ENCODE measurements at regions not wholly inside any gene's neighbourhood (a gene's known extent, or its start where the extent isn't known, plus 50 kb on each side); places are given as distances from the start of the nearest gene placed in this dataset.

DNA sequence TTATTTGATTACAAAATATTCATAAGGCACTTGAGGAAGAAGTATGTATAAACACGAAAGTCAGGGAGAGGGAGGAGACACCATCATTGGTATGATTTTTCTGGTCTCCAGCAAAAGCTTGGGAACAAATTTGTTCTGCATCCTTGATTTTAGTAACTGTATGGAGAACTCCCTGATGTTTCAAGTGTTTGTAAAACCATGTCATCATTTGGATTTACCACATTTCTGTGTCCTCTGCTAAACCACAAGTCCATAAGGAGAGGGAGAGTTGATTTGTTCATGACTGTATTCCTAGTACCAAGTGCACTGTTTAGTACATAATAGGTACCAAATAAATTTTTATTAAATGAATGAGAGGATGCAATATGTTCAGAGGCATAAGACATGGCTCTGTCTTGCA, 181.1 kb downstream of the BTG1 start:
- Histone ChIP-seq H3K9me3 (ENCODE audit: control insufficient read depth, low read length) (no peaks in the 10 kb centered on the region), H3K36me3 (ENCODE audit: control insufficient read depth, insufficient read depth, low read length) (no peaks in the 10 kb centered on the region), H3K27me3 (replicated peaks; ENCODE audit: control insufficient read depth, insufficient read depth, low read length, poor library complexity, severe bottlenecking) (no peaks in the 10 kb centered on the region), H3K27ac (ENCODE audit: insufficient read depth, low read length, poor library complexity, severe bottlenecking) (no peak overlapping the region), H3K4me3 (ENCODE audit: insufficient read depth, low read depth, low read length, poor library complexity, severe bottlenecking) (no peak overlapping the region), H3K4me1 (ENCODE audit: control insufficient read depth, insufficient read depth, low read length, poor library complexity, severe bottlenecking) (no peaks in the 10 kb centered on the region)
- DNase-seq: no peak

DNA sequence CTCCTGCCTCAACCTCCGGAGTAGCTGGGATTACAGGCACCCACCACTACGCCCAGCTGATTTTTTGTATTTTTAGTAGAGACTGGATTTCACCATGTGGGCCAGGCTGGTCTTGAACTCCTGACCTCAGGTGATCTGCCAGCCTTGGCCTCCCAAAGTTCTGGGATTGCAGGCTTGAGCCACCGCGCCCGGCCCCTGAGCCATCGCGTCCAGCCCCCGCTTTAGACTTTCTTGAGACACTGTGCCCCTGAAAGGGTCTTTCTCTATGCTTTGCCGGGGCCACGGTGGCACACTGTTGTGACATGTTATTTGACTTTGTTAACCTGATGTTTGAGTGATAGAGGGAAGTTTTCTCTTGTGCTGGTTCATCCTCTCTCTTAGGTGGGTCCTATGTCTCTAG, 186.4 kb downstream of the BTG1 start:
- Histone ChIP-seq H3K27ac (ENCODE audit: insufficient read depth, low read length, poor library complexity, severe bottlenecking) (no peak overlapping the region), H3K36me3 (ENCODE audit: control insufficient read depth, insufficient read depth, low read length) (no peaks in the 10 kb centered on the region), H3K4me1 (ENCODE audit: control insufficient read depth, insufficient read depth, low read length, poor library complexity, severe bottlenecking) (no peaks in the 10 kb centered on the region), H3K9me3 (ENCODE audit: control insufficient read depth, low read length) (no peaks in the 10 kb centered on the region), H3K4me3 (ENCODE audit: insufficient read depth, low read depth, low read length, poor library complexity, severe bottlenecking) (no peak overlapping the region), H3K27me3 (replicated peaks; ENCODE audit: control insufficient read depth, insufficient read depth, low read length, poor library complexity, severe bottlenecking) (no peaks in the 10 kb centered on the region)
- no peak for DNase-seq

DNA sequence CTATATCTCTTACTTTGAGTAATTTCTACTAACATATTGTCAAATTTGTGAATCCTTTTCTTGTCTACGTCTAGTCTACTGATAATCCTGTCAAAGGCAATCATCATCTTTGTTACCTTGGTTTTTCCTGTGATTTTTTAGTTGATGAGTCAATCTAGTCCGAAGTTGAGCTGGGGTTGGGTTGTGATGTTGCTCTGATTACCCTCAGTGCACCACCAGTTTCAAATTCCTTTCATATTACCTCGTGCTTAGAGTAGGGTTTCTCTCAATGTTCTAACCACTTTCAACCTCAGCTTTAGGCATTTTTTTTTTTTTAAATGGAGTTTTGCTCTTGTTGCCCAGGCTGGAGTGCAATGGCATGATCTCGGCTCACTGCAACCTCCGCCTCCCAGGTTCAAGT, 186.8 kb downstream of the BTG1 start:
- no peak for DNase-seq
- Histone ChIP-seq H3K4me1 (ENCODE audit: control insufficient read depth, insufficient read depth, low read length, poor library complexity, severe bottlenecking) (no peaks in the 10 kb centered on the region), H3K36me3 (ENCODE audit: control insufficient read depth, insufficient read depth, low read length) (no peaks in the 10 kb centered on the region), H3K9me3 (ENCODE audit: control insufficient read depth, low read length) (no peaks in the 10 kb centered on the region), H3K27ac (ENCODE audit: insufficient read depth, low read length, poor library complexity, severe bottlenecking) (no peak overlapping the region), H3K27me3 (replicated peaks; ENCODE audit: control insufficient read depth, insufficient read depth, low read length, poor library complexity, severe bottlenecking) (no peaks in the 10 kb centered on the region), H3K4me3 (ENCODE audit: insufficient read depth, low read depth, low read length, poor library complexity, severe bottlenecking) (no peak overlapping the region)

DNA sequence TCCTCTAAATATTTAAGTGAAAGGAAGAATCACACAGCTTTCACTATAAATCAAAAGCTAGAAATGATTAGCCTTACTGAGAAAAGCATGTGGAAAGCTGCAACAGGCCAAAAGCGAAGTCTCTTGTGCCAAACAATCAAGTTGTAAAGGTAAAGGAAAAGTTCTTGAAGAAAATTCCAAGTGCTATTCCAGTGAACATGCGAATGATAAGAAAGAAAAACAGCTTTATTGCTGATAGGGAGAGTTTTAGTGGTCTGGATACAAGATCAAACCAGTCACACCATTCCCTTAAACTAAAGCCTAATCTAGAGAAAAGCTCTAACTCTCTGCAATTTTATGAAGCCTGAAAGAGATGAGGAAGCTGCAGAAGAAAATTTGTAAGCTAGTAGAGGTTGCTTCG, 190.9 kb downstream of the BTG1 start:
- H3K4me3 ChIP-seq (ENCODE audit: insufficient read depth, low read depth, low read length, poor library complexity, severe bottlenecking): no peak overlapping the region
- no peaks in the 10 kb centered on the region for H3K9me3 ChIP-seq (ENCODE audit: control insufficient read depth, low read length)
- H3K36me3 ChIP-seq (ENCODE audit: control insufficient read depth, insufficient read depth, low read length): no peaks in the 10 kb centered on the region
- no peak for DNase-seq
- no peak overlapping the region for H3K27ac ChIP-seq (ENCODE audit: insufficient read depth, low read length, poor library complexity, severe bottlenecking)
- no peaks in the 10 kb centered on the region for H3K27me3 ChIP-seq (replicated peaks; ENCODE audit: control insufficient read depth, insufficient read depth, low read length, poor library complexity, severe bottlenecking)
- H3K4me1 ChIP-seq (ENCODE audit: control insufficient read depth, insufficient read depth, low read length, poor library complexity, severe bottlenecking): no peaks in the 10 kb centered on the region

- H3K4me1 ChIP-seq (ENCODE audit: control insufficient read depth, insufficient read depth, low read length, poor library complexity, severe bottlenecking): no peaks in the 10 kb centered on the region
- H3K27me3 ChIP-seq (replicated peaks; ENCODE audit: control insufficient read depth, insufficient read depth, low read length, poor library complexity, severe bottlenecking): no peaks in the 10 kb centered on the region
- no peak overlapping the region for H3K27ac ChIP-seq (ENCODE audit: insufficient read depth, low read length, poor library complexity, severe bottlenecking)
- no peak overlapping the region for H3K4me3 ChIP-seq (ENCODE audit: insufficient read depth, low read depth, low read length, poor library complexity, severe bottlenecking)
- no peaks in the 10 kb centered on the region for H3K36me3 ChIP-seq (ENCODE audit: control insufficient read depth, insufficient read depth, low read length)
- DNase-seq: no peak
- no peaks in the 10 kb centered on the region for H3K9me3 ChIP-seq (ENCODE audit: control insufficient read depth, low read length)
Observed at GRCh38 chr12:91954326-91954725, 191.3 kb downstream of the BTG1 start.

- Histone ChIP-seq H3K4me3 (ENCODE audit: insufficient read depth, low read depth, low read length, poor library complexity, severe bottlenecking) (no peak overlapping the region), H3K27me3 (replicated peaks; ENCODE audit: control insufficient read depth, insufficient read depth, low read length, poor library complexity, severe bottlenecking) (no peaks in the 10 kb centered on the region), H3K36me3 (ENCODE audit: control insufficient read depth, insufficient read depth, low read length) (no peaks in the 10 kb centered on the region), H3K9me3 (ENCODE audit: control insufficient read depth, low read length) (no peaks in the 10 kb centered on the region), H3K4me1 (ENCODE audit: control insufficient read depth, insufficient read depth, low read length, poor library complexity, severe bottlenecking) (peaks cover 5% of the 10 kb centered on the region), H3K27ac (ENCODE audit: insufficient read depth, low read length, poor library complexity, severe bottlenecking) (no peak overlapping the region)
- no peak for DNase-seq
Observed at GRCh38 chr12:91952916-91953315, 192.7 kb downstream of the BTG1 start.

GRCh38 chr12:91951571-91951970, 194.1 kb downstream of the BTG1 start:
- no peak overlapping the region for H3K27ac ChIP-seq (ENCODE audit: insufficient read depth, low read length, poor library complexity, severe bottlenecking)
- no peak overlapping the region for H3K4me3 ChIP-seq (ENCODE audit: insufficient read depth, low read depth, low read length, poor library complexity, severe bottlenecking)
- no peaks in the 10 kb centered on the region for H3K36me3 ChIP-seq (ENCODE audit: control insufficient read depth, insufficient read depth, low read length)
- no peaks in the 10 kb centered on the region for H3K27me3 ChIP-seq (replicated peaks; ENCODE audit: control insufficient read depth, insufficient read depth, low read length, poor library complexity, severe bottlenecking)
- H3K4me1 ChIP-seq (ENCODE audit: control insufficient read depth, insufficient read depth, low read length, poor library complexity, severe bottlenecking): peaks cover 5% of the 10 kb centered on the region
- no peak for DNase-seq
- H3K9me3 ChIP-seq (ENCODE audit: control insufficient read depth, low read length): no peaks in the 10 kb centered on the region

DNA sequence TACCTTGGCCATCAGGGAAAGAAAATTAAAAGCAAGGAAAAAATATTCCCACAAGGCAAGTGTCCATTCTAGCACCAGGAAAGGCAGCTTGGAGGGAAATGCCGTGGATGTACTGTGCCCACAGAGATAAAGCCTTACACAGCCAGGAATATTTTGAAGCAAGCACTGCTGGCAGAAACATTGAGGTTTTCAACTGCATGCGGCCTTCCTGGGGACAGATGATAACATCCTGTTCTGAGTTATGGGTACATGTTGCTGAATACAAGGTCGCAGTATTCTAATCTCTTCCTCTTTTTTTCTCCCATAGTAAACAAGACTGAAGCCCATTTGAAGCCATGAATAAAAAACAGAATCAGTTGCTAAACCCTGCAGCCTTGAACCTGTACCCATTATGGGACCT, 197.1 kb downstream of the BTG1 start:
- H3K4me1 ChIP-seq (ENCODE audit: control insufficient read depth, insufficient read depth, low read length, poor library complexity, severe bottlenecking): peaks cover 5% of the 10 kb centered on the region
- no peaks in the 10 kb centered on the region for H3K9me3 ChIP-seq (ENCODE audit: control insufficient read depth, low read length)
- no peak overlapping the region for H3K27ac ChIP-seq (ENCODE audit: insufficient read depth, low read length, poor library complexity, severe bottlenecking)
- no peaks in the 10 kb centered on the region for H3K36me3 ChIP-seq (ENCODE audit: control insufficient read depth, insufficient read depth, low read length)
- peak in 1 of 3 donors; percentile 0 for DNase-seq
- H3K4me3 ChIP-seq (ENCODE audit: insufficient read depth, low read depth, low read length, poor library complexity, severe bottlenecking): no peak overlapping the region
- H3K27me3 ChIP-seq (replicated peaks; ENCODE audit: control insufficient read depth, insufficient read depth, low read length, poor library complexity, severe bottlenecking): no peaks in the 10 kb centered on the region

GRCh38 chr12:91947459-91947858, 198.2 kb downstream of the BTG1 start:
- no peaks in the 10 kb centered on the region for H3K9me3 ChIP-seq (ENCODE audit: control insufficient read depth, low read length)
- H3K4me1 ChIP-seq (ENCODE audit: control insufficient read depth, insufficient read depth, low read length, poor library complexity, severe bottlenecking): peaks cover 5% of the 10 kb centered on the region
- no peaks in the 10 kb centered on the region for H3K36me3 ChIP-seq (ENCODE audit: control insufficient read depth, insufficient read depth, low read length)
- H3K27ac ChIP-seq (ENCODE audit: insufficient read depth, low read length, poor library complexity, severe bottlenecking): no peak overlapping the region
- no peak for DNase-seq
- H3K27me3 ChIP-seq (replicated peaks; ENCODE audit: control insufficient read depth, insufficient read depth, low read length, poor library complexity, severe bottlenecking): no peaks in the 10 kb centered on the region
- no peak overlapping the region for H3K4me3 ChIP-seq (ENCODE audit: insufficient read depth, low read depth, low read length, poor library complexity, severe bottlenecking)

DNA sequence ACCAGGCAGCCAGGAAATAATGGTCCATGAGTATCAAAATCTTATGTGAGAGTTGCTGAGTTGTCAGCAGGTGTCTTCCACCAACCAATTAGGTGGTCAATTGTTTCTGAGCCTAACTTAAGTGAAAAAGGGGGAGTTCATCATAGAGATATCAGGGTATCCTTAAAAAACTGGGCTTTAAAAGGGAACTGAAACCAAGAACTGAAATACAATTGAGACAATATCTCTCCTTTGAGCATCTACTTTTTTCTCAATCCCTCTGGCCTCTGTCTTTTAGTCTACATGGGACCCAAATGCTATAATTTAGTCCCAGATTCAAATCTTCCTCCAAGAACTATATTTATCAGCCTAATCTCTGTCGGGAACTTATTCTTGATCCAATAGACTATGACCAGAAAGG, 201.0 kb downstream of the BTG1 start:
- Histone ChIP-seq H3K27ac (ENCODE audit: insufficient read depth, low read length, poor library complexity, severe bottlenecking) (no peak overlapping the region), H3K9me3 (ENCODE audit: control insufficient read depth, low read length) (no peaks in the 10 kb centered on the region)
- no peak for DNase-seq

More for the DNA sequence above, 201.0 kb downstream of the BTG1 start:
- Histone ChIP-seq H3K27me3 (replicated peaks; ENCODE audit: control insufficient read depth, insufficient read depth, low read length, poor library complexity, severe bottlenecking) (no peaks in the 10 kb centered on the region), H3K36me3 (ENCODE audit: control insufficient read depth, insufficient read depth, low read length) (no peaks in the 10 kb centered on the region), H3K4me1 (ENCODE audit: control insufficient read depth, insufficient read depth, low read length, poor library complexity, severe bottlenecking) (peaks cover 5% of the 10 kb centered on the region), H3K4me3 (ENCODE audit: insufficient read depth, low read depth, low read length, poor library complexity, severe bottlenecking) (no peak overlapping the region)
